IgD-negative memory B cell (primary cell): ENCODE measurements at regions not wholly inside any gene's neighbourhood (a gene's known extent, or its start where the extent isn't known, plus 50 kb on each side); places are given as distances from the start of the nearest gene placed in this dataset.

Experiments used
- H3K27ac Mint-ChIP-seq, 3 donors: one replicate each; pipeline ENCODE4 v1.8.0; 2020 to 2022; ENCODE audit warnings: mild to moderate bottlenecking in 3 of 3, mixed read lengths in 3 of 3, moderate library complexity in 1 of 3
- H3K27me3 Mint-ChIP-seq: one replicate; pipeline ENCODE4 v1.8.0; 2021; ENCODE audit warnings: mixed read lengths
- H3K36me3 Mint-ChIP-seq: one replicate; pipeline ENCODE4 v1.8.0; 2020; ENCODE audit warnings: mild to moderate bottlenecking, mixed read lengths
- H3K4me1 Mint-ChIP-seq, 3 donors: one replicate each; pipeline ENCODE4 v1.8.0; 2020 to 2022; ENCODE audit warnings: mixed read lengths in 3 of 3, mild to moderate bottlenecking in 1 of 3
- H3K4me3 Mint-ChIP-seq, 4 donors: one replicate each; pipeline ENCODE4 v1.8.0; 2020 to 2022; ENCODE audit warnings: mild to moderate bottlenecking in 4 of 4, mixed read lengths in 4 of 4, moderate library complexity in 3 of 4
- H3K9me3 Mint-ChIP-seq, 3 donors: one replicate each; pipeline ENCODE4 v1.8.0; 2020 to 2021; ENCODE audit warnings: mixed read lengths in 3 of 3, mild to moderate bottlenecking in 1 of 3

DNA sequence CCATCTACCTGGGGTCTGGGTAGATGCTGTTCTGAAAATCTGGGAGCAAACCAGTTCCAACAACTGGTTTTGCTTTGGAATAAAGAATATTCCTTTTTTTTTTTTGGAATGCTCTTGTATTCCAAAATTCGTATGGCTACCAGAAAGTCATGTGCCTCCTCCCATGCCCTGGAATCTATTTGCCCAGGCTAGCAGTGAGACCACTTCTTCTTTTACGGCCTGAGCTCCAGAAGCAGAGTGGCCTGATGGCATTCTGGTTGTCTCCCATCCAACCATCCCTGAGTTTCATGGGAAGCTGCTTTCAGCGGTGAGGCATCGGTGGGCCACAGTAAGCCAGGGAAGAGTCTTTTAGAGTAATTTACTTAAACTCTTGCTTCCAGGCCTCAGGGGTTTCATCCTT is 113.4 kb upstream of the RAB4A start:
- no peaks in the 10 kb centered on the region for H3K36me3 Mint-ChIP-seq
- peaks cover 7 to 10% (median 7%) of the 10 kb centered on the region in 3 donors for H3K4me1 Mint-ChIP-seq
- no peaks in the 10 kb centered on the region for H3K9me3 Mint-ChIP-seq
- H3K4me3 Mint-ChIP-seq: no peak overlapping the region
- no peak overlapping the region for H3K27ac Mint-ChIP-seq
- peaks cover 1% of the 10 kb centered on the region for H3K27me3 Mint-ChIP-seq

DNA sequence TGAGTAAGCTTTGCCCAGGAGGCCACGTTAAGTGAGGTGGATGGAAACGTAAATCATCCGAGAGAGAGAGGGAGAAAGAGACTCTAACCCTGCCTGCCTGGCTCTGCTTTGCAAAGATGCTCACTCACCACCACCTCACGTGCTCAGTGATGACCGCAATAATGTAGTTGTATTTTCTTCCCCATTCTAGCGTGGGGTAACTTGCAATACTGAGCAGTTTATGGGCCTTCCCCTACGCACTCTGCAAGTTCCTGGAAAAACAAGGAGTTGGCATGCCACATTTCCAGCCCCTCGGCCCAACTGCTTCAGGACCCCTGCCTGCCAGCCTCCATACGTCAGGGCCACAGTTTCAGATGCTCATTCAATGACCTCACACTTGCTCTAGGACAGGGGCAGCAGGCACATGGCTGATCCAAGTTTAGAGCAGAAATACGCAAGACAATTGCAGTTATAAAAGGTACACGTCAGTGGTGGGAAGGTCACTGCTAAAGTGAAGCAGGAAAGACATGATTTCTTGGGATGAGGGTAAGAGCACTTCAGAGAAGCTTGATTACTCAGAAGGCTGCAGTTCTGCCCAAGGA is 112.5 kb upstream of the RAB4A start:
- Mint-ChIP-seq H3K4me1 (peaks cover 7 to 11% (median 7%) of the 10 kb centered on the region in 3 donors), H3K9me3 (no peaks in the 10 kb centered on the region), H3K4me3 (no peak overlapping the region), H3K36me3 (no peaks in the 10 kb centered on the region), H3K27ac (no peak overlapping the region), H3K27me3 (peaks cover 1% of the 10 kb centered on the region)

DNA sequence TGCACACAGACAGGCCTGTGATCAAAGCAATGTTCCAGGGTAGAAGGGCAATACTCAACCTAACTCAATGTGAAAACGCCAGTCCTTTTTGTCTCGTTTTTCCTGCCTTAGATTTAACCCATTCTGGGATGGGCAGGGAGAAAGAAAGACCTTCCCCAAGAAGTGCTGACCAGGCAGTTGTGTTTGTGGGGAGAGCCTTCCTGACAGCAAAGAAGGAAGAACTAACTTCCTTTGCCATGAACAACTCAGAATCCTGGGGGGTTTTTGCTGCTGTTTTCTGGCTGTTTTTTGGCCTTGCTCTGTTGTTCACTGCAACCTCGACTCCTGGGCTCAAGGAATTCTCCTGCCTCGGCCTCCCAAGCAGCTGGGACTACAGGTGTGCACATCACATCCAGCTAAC is 112.0 kb upstream of the RAB4A start:
- Mint-ChIP-seq H3K4me1 (peaks cover 7 to 11% (median 7%) of the 10 kb centered on the region in 3 donors), H3K9me3 (no peaks in the 10 kb centered on the region), H3K36me3 (no peaks in the 10 kb centered on the region), H3K4me3 (no peak overlapping the region), H3K27me3 (peaks cover 3% of the 10 kb centered on the region), H3K27ac (no peak overlapping the region)

DNA sequence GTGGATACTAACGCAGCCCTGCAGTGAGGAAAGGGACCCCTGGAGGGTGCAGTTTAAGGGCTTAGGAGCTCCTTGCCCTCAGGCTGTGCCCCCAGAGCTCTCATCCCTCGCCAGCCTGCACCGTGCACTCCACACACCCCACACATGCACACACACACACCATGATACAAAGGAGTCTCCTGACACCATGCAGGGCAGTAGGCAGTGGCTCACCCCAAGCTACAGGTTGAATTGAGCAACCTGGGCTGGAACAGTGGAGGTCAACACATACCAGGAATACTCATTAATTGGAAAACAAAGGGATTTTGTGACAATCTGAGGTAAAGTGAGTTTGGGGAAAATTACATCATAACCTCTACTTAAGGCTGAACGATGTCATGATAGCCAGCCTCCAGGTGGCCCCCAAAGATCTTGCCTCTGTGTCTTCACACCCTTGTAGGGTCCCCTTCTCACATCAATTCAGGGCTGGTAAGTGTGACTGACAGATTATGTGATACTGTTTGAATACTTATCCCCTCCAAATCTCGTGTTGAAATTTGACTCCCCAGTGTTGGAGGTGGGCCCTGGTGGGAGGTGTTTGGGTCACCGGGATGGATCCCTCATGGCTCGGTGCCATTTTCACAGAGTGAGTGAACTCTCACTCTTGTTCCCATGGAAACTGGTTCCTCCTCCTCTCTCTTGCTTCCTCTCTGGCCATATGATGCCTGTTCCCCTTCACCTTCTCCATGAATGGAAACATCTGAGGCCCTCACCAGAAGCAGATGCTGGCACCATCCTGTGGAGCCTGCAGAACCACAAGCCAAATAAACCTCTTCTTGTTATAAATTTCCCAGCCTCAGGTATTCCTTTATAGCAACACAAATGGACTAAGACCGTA is 111.0 kb upstream of the RAB4A start:
- Mint-ChIP-seq H3K27me3 (peaks cover 3% of the 10 kb centered on the region), H3K4me3 (no peak overlapping the region), H3K4me1 (peaks cover 7 to 11% (median 7%) of the 10 kb centered on the region in 3 donors), H3K9me3 (no peaks in the 10 kb centered on the region), H3K27ac (no peak overlapping the region), H3K36me3 (no peaks in the 10 kb centered on the region)

DNA sequence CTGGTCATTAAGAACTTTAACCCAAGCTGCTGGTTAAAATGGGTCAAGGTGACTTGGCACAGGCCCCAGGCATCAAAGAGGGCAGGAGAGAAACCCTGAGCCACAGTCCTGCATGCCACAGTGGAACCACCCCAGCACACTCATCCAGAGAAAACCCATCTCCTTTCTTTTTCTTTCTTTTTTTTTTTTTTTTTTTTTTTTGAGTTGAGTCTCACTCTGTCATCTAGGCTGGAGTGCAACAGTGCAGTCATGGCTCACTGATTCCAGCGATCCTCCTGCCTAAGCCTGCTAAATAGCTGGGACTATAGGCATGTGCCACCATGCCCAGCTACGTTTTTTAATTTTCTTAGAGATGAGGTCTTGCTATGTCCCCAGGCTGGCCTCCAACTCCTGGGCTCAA is 109.2 kb upstream of the RAB4A start:
- H3K27ac Mint-ChIP-seq: no peak overlapping the region
- H3K27me3 Mint-ChIP-seq: peaks cover 1% of the 10 kb centered on the region
- no peak overlapping the region for H3K4me3 Mint-ChIP-seq
- H3K4me1 Mint-ChIP-seq: peaks cover 0 to 4% (median 0%) of the 10 kb centered on the region in 3 donors
- no peaks in the 10 kb centered on the region for H3K9me3 Mint-ChIP-seq
- H3K36me3 Mint-ChIP-seq: no peaks in the 10 kb centered on the region

DNA sequence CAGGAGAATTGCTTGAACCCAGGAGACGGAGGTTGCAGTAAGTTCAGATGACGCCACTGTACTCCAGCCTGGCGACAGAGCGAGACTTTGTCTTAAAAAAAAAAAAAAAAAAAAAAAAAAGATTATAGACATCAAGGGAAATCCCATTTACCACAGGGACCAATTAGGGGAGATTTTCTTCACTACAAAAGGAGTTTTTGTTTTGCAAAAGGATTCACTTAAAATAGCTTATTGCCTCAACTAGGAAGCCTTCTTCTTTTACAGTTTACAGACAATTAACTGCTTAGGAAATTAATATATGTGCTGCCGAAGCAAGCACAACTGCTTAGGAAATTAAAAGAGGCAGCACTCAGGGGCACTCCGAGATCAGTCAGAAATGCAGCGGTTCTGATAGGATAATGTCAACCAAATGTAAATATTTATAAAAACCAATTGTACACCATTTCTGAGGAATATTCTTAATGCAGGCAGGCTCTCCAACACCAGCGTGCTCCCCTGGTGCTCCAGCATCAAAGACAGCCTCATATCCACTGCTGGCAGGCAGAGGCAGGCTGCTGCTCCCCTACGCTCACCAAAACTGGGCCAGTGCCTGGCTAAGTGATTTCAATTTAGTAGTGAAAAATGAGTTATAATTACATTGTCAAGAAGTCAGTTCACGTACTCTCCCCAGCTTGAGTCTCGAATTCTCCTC is 107.9 kb upstream of the RAB4A start:
- H3K4me1 Mint-ChIP-seq: peaks cover 0 to 4% (median 0%) of the 10 kb centered on the region in 3 donors
- H3K27ac Mint-ChIP-seq: no peak overlapping the region
- H3K27me3 Mint-ChIP-seq: peaks cover 1% of the 10 kb centered on the region
- no peaks in the 10 kb centered on the region for H3K9me3 Mint-ChIP-seq
- no peak overlapping the region for H3K4me3 Mint-ChIP-seq
- no peaks in the 10 kb centered on the region for H3K36me3 Mint-ChIP-seq

DNA sequence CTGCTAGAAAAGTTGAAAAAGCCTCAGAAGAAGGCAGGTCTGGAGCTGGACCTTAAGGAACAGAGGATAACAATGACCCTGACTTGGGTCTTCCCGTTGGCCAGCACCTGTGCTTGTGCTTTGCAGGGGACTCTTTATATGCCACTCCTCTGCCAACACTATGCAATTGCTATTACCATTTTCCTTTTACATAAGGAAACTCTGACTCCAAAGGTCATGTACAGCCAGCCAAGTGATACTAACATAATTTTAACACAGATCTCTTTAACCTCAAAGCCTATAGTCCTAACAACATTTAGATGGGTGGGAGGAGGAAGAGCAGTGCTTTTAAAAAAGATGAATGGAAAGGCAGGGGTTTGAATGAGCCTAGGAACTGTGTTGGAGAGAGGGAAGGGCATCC is 106.6 kb upstream of the RAB4A start:
- no peak overlapping the region for H3K27ac Mint-ChIP-seq
- H3K27me3 Mint-ChIP-seq: peaks cover 1% of the 10 kb centered on the region

DNA sequence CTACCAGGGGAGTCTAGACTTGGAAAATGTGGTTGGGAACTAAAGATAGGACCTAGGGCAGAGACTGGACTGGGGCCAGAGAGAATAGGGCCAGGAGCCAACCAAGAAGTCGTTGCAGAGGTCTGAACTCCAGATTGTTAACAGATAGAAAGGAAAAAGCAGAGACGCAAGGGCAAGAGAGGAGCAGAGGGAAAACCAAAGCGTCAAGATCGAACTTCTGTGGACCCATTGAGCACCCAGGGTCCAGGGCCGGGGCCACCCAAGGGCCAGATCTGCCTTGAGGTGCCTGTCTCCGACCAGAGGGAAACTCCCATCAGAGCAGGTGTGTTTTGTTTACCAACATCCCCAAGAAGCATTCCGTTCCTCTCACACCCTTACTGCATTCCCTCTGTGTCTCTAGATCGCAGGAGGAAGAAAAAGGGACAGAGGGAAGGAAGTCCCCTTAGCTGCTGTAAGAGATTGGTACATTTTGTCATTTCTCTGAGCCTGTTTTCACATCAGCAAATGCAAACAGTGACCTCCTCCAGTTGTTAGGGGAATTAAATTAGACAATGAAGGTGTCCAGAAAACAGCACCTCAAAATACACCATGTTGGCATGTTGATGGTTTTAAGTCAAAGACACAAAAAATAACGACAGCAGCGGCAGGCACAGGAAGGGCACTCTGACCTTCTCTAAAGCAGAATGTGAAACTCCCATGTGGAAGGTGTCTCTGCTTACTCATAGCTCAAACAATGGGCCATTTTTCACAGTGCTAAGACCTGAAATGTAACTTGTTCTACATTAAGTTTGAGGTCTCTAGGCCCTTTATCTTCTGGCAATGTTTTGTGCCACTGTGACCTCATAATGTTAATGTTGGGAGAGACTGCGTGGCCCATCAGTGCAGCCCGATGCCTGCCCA is 105.8 kb upstream of the RAB4A start:
- H3K27ac Mint-ChIP-seq: no peak overlapping the region
- peaks cover 0 to 1% (median 0%) of the 10 kb centered on the region in 3 donors for H3K9me3 Mint-ChIP-seq
- H3K4me1 Mint-ChIP-seq: peaks cover 0 to 4% (median 0%) of the 10 kb centered on the region in 3 donors
- H3K4me3 Mint-ChIP-seq: no peak overlapping the region
- peaks cover 1% of the 10 kb centered on the region for H3K27me3 Mint-ChIP-seq
- no peaks in the 10 kb centered on the region for H3K36me3 Mint-ChIP-seq

More for the DNA sequence above, 106.6 kb upstream of the RAB4A start:
- no peaks in the 10 kb centered on the region for H3K9me3 Mint-ChIP-seq
- peaks cover 0 to 4% (median 0%) of the 10 kb centered on the region in 3 donors for H3K4me1 Mint-ChIP-seq
- peak overlapping the region in 1 of 4 donors; percentile 39 for H3K4me3 Mint-ChIP-seq
- no peaks in the 10 kb centered on the region for H3K36me3 Mint-ChIP-seq

DNA sequence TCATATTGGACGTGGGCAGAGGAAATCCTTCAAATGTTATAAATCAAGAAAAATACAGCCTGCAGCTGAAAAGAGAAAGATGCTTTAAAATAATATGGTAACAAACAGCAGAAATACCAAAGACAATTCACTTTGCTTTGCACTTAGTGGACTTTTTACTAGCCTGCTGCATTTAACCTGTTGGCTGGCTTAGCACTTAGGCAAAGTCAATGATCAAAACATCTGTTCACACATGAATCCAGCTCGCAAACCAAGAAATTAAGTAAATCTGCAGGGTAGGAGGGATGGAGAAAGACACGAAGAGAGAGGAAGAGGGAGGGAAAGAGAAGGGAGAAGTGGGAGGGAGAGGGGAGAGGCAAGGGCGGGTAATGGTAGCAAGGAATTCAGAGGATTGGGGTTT is 103.6 kb upstream of the RAB4A start:
- Mint-ChIP-seq H3K4me3 (no peak overlapping the region), H3K27ac (no peak overlapping the region)

DNA sequence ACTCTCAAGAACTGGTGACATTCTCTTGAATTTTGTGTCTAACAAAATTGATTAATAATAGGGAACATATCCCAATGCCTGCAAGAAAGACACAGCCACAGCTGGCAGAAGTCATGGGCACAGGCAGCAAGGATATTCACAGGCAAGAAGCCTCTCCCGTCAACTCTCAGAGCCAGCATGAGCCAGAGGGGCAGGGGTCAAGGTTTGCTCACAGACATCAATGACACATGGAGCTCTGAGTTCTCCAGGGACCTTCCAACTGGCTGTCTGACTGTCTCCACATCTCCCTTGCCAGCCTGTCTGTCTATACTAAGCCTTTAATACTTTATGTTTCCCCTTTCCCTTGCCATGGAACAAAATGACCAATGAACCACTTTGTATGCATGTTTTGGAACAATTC is 101.5 kb upstream of the RAB4A start:
- H3K4me3 Mint-ChIP-seq: no peak overlapping the region
- no peaks in the 10 kb centered on the region for H3K27me3 Mint-ChIP-seq
- H3K36me3 Mint-ChIP-seq: no peaks in the 10 kb centered on the region
- H3K4me1 Mint-ChIP-seq: peaks cover 0 to 2% (median 2%) of the 10 kb centered on the region in 3 donors
- H3K27ac Mint-ChIP-seq: no peak overlapping the region
- H3K9me3 Mint-ChIP-seq: peaks cover 0 to 1% (median 0%) of the 10 kb centered on the region in 3 donors

More for the DNA sequence above, 103.6 kb upstream of the RAB4A start:
- peaks cover 0 to 4% (median 0%) of the 10 kb centered on the region in 3 donors for H3K4me1 Mint-ChIP-seq
- peaks cover 0 to 1% (median 0%) of the 10 kb centered on the region in 3 donors for H3K9me3 Mint-ChIP-seq
- H3K27me3 Mint-ChIP-seq: peaks cover 1% of the 10 kb centered on the region
- H3K36me3 Mint-ChIP-seq: no peaks in the 10 kb centered on the region

DNA sequence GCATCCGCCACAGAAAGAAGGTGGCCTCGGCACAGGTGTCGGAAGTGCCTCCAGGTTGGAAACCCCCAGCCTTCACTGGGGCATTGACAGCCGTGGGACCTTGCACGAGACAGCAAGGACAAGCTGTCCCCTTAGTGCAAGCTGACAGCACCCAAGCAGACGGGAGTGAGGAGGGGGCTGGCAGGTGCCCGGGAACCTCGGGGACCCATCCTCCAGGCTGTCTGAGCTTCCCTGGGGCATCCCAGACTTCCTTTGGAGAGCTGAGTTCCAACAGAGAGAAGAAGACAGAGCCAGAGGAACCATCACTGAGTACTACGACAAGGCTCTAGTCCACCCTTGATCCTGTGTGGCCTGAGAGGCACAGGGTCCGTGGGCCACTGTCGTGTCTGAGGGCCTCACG is 100.6 kb upstream of the RAB4A start:
- Mint-ChIP-seq H3K4me3 (no peak overlapping the region), H3K9me3 (peaks cover 0 to 2% (median 0%) of the 10 kb centered on the region in 3 donors), H3K27ac (no peak overlapping the region), H3K4me1 (peaks cover 0 to 2% (median 0%) of the 10 kb centered on the region in 3 donors), H3K36me3 (no peaks in the 10 kb centered on the region), H3K27me3 (peaks cover 2% of the 10 kb centered on the region)

DNA sequence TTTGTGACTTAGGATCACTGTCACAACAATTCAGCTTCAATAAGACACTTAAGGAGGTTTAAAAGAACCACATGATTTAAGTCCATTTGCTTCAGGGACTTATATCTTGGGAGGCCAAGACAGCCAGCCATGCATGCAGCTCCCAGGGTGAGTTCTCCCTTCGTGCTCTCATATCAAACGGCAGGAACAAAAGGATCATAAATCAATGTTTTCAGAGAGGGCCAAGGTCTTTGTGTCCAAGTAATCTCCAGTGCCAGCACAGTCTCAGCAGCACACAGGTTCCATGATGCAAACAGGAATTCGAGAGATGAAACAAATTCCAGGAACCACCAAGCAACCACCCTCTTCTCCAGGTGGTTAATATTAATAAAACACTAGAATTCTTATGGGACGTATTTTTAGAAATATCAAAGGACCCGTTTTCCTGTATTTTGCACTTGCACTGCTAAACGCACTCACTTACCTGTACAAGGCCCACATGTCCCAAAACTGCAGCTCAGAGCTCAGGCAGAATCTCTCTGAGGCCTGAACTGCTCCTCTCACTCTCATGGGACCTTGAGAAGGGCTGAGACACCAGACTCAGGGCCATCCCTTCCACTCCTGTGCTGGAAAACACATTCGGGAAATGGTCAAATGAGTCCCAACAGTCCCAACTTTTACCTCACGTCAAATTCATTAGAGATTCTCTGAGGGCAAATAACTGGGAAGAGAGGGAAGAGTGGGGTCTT is 100.0 kb upstream of the RAB4A start:
- H3K4me3 Mint-ChIP-seq: no peak overlapping the region
- H3K27ac Mint-ChIP-seq: no peak overlapping the region
- H3K36me3 Mint-ChIP-seq: no peaks in the 10 kb centered on the region
- peaks cover 0 to 3% (median 0%) of the 10 kb centered on the region in 3 donors for H3K9me3 Mint-ChIP-seq
- peaks cover 2% of the 10 kb centered on the region for H3K27me3 Mint-ChIP-seq
- H3K4me1 Mint-ChIP-seq: peaks cover 0 to 2% (median 0%) of the 10 kb centered on the region in 3 donors

DNA sequence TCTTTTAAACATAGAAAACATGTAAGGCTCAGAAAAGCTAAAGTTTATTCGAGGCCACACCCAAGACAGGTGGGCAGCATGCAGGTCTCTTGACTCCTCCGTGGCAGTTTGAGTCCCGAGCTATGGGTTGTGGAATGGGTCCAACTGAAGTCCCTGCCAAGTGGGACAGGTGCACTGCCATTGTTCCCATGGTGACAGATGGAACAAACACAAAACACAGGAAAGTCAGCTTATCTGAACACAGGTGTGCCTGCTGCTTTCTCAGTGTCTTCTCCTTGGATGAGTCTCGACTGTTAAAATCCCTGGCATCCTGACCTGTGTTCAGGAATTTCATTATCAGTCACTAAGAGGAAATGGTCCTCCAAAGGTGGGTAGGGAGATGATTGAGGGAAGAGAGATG is 99.0 kb upstream of the RAB4A start:
- Mint-ChIP-seq H3K36me3 (no peaks in the 10 kb centered on the region), H3K4me3 (no peak overlapping the region), H3K27ac (no peak overlapping the region), H3K4me1 (peaks cover 0 to 2% (median 0%) of the 10 kb centered on the region in 3 donors), H3K9me3 (peaks cover 0 to 3% (median 0%) of the 10 kb centered on the region in 3 donors), H3K27me3 (peaks cover 2% of the 10 kb centered on the region)
